OCI-LY7 (cell line): ENCODE measurements at regions not wholly inside any gene's neighbourhood (a gene's known extent, or its start where the extent isn't known, plus 50 kb on each side); places are given as distances from the start of the nearest gene placed in this dataset.

Experiments
- EZH2phosphoT487 ChIP-seq: fragments of 200-600 bp; sonication (generic); IDR thresholded peaks from 2 replicates; pipeline ENCODE4 v1.6.1; 2018; ENCODE audit warnings: low read depth, borderline replicate concordance, mild to moderate bottlenecking, mixed run types, antibody characterized with exemption, low read length, moderate library complexity, mixed read lengths
- TF ChIP-seq, protein P1 (sequence below): fragments of 200-600 bp; sonication (generic); conservative IDR thresholded peaks from 2 replicates; pipeline ENCODE4 v1.5.1; 2014; ENCODE audit warnings: mild to moderate bottlenecking, antibody characterized with exemption, low read length, moderate library complexity, mixed read lengths

GRCh38 chr20:24321973-24322372, 147.5 kb upstream of the SYNDIG1 start:
- TF ChIP-seq, protein P1, sequence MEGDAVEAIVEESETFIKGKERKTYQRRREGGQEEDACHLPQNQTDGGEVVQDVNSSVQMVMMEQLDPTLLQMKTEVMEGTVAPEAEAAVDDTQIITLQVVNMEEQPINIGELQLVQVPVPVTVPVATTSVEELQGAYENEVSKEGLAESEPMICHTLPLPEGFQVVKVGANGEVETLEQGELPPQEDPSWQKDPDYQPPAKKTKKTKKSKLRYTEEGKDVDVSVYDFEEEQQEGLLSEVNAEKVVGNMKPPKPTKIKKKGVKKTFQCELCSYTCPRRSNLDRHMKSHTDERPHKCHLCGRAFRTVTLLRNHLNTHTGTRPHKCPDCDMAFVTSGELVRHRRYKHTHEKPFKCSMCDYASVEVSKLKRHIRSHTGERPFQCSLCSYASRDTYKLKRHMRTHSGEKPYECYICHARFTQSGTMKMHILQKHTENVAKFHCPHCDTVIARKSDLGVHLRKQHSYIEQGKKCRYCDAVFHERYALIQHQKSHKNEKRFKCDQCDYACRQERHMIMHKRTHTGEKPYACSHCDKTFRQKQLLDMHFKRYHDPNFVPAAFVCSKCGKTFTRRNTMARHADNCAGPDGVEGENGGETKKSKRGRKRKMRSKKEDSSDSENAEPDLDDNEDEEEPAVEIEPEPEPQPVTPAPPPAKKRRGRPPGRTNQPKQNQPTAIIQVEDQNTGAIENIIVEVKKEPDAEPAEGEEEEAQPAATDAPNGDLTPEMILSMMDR: no peak
- TF ChIP-seq EZH2phosphoT487: no peak
